Neural progenitor cell (in vitro differentiated cells): ENCODE measurements at regions not wholly inside any gene's neighbourhood (a gene's known extent, or its start where the extent isn't known, plus 50 kb on each side); places are given as distances from the start of the nearest gene placed in this dataset.

Source experiments
- DNase-seq: peaks from one replicate; pipeline ENCODE4 v3.0.0-alpha.2; 2016; ENCODE audit warnings: low spot score
- H2AFZ ChIP-seq: fragments of 200-600 bp; sonication (generic); replicated peaks from 2 replicates; pipeline ENCODE4 v1.6.1; 2016; ENCODE audit warnings: antibody characterized with exemption
- H3F3A ChIP-seq: fragments of 200-600 bp; sonication (generic); 2 replicates; pipeline ENCODE4 v1.6.1; 2016; ENCODE audit warnings: antibody characterized with exemption, low read depth
- H3K27ac ChIP-seq: fragments of 200-600 bp; sonication (generic); 2 replicates; pipeline ENCODE4 v1.5.1; 2016; ENCODE audit warnings: mild to moderate bottlenecking
- H3K27me3 ChIP-seq: fragments of 200-600 bp; sonication (generic); 2 replicates; pipeline ENCODE4 v1.6.1; 2016; ENCODE audit warnings: mild to moderate bottlenecking, moderate library complexity
- H3K36me3 ChIP-seq: fragments of 200-600 bp; sonication (generic); 2 replicates; pipeline ENCODE4 v1.5.1; 2016
- H3K4me1 ChIP-seq: fragments of 200-600 bp; sonication (generic); 2 replicates; pipeline ENCODE4 v1.6.1; 2016; ENCODE audit warnings: mixed run types
- H3K4me2 ChIP-seq: fragments of 200-600 bp; sonication (generic); 2 replicates; pipeline ENCODE4 v1.6.1; 2016
- H3K4me3 ChIP-seq: fragments of 200-600 bp; sonication (generic); 2 replicates; pipeline ENCODE4 v1.5.1; 2016
- H3K79me2 ChIP-seq: fragments of 200-600 bp; sonication (generic); 2 replicates; pipeline ENCODE4 v1.6.1; 2016; ENCODE audit warnings: low read depth
- H3K9ac ChIP-seq: fragments of 200-600 bp; sonication (generic); 2 replicates; pipeline ENCODE4 v1.6.1; 2016
- H3K9me3 ChIP-seq: fragments of 200-600 bp; sonication (generic); 2 replicates; pipeline ENCODE4 v1.5.1; 2016; ENCODE audit warnings: low read depth
- H4K20me1 ChIP-seq: fragments of 200-600 bp; sonication (generic); 2 replicates; pipeline ENCODE4 v1.6.1; 2016; ENCODE audit warnings: low read depth
- H3K27ac Mint-ChIP-seq: 3 replicates; pipeline ENCODE4 v1.8.0; 2021; ENCODE audit warnings: mixed read lengths
- H3K27me3 Mint-ChIP-seq: 2 replicates; pipeline ENCODE4 v1.8.0; 2022; ENCODE audit warnings: low read depth, mild to moderate bottlenecking, inconsistent platforms, moderate library complexity, mixed read lengths; ENCODE audit not compliant: insufficient read depth
- H3K36me3 Mint-ChIP-seq: 3 replicates; pipeline ENCODE4 v1.8.0; 2021; ENCODE audit warnings: mixed read lengths
- H3K4me1 Mint-ChIP-seq: 3 replicates; pipeline ENCODE4 v1.8.0; 2021; ENCODE audit warnings: mixed read lengths
- H3K4me3 Mint-ChIP-seq: 3 replicates; pipeline ENCODE4 v1.8.0; 2021; ENCODE audit warnings: mild to moderate bottlenecking, moderate library complexity, mixed read lengths
- H3K9me3 Mint-ChIP-seq: 3 replicates; pipeline ENCODE4 v1.8.0; 2020; ENCODE audit warnings: mixed read lengths
- EZH2 ChIP-seq: fragments of 200-600 bp; sonication (generic); IDR thresholded peaks from 2 replicates; pipeline ENCODE4 v1.6.1; 2017; ENCODE audit warnings: antibody characterized with exemption, mild to moderate bottlenecking, moderate library complexity
- EZH2phosphoT487 ChIP-seq: fragments of 200-600 bp; sonication (generic); IDR thresholded peaks from 2 replicates; pipeline ENCODE4 v1.6.1; 2017; ENCODE audit warnings: antibody characterized with exemption
- TF ChIP-seq, protein P1 (sequence below): fragments of 200-600 bp; sonication (generic); IDR thresholded peaks from 2 replicates; pipeline ENCODE4 v1.5.1; 2017; ENCODE audit warnings: antibody characterized with exemption, mild to moderate bottlenecking

DNA sequence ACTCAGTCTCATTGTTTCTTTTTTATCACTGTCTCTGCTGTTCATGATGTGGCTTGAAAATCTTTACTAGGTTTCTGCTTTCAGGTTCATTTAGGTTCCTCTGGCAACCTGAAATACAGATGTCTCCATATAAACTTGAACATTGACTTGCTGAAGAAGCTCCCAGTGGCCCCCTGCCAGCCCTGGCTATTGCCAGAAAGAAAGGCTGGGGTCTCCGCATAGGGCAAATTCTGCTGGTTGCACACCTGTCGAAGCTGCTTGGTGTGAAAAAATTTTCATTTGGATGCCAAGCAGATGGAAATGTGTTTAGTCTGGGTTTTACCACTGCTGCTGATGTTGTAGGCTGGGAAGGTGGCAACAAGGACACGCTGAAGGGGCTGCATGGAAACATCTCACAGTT lies 826.7 kb upstream of the GHITM start:
- no peaks in the 10 kb centered on the region for H4K20me1 ChIP-seq
- H3K9ac ChIP-seq, result no peak overlapping the region
- H3K27me3 ChIP-seq, result no peaks in the 10 kb centered on the region
- no peak overlapping the region for H3K4me2 ChIP-seq
- Mint-ChIP-seq H3K27ac (no peak overlapping the region), H3K4me1 (no peaks in the 10 kb centered on the region), H3K27me3 (no peaks in the 10 kb centered on the region), H3K36me3 (no peaks in the 10 kb centered on the region), H3K9me3 (peaks cover 2% of the 10 kb centered on the region), H3K4me3 (no peak overlapping the region)
- peaks cover 7% of the 10 kb centered on the region for H3K4me1 ChIP-seq
- no peaks in the 10 kb centered on the region for H3F3A ChIP-seq
- TF ChIP-seq EZH2phosphoT487, result no peak
- no peak for TF ChIP-seq EZH2
- TF ChIP-seq, protein P1, sequence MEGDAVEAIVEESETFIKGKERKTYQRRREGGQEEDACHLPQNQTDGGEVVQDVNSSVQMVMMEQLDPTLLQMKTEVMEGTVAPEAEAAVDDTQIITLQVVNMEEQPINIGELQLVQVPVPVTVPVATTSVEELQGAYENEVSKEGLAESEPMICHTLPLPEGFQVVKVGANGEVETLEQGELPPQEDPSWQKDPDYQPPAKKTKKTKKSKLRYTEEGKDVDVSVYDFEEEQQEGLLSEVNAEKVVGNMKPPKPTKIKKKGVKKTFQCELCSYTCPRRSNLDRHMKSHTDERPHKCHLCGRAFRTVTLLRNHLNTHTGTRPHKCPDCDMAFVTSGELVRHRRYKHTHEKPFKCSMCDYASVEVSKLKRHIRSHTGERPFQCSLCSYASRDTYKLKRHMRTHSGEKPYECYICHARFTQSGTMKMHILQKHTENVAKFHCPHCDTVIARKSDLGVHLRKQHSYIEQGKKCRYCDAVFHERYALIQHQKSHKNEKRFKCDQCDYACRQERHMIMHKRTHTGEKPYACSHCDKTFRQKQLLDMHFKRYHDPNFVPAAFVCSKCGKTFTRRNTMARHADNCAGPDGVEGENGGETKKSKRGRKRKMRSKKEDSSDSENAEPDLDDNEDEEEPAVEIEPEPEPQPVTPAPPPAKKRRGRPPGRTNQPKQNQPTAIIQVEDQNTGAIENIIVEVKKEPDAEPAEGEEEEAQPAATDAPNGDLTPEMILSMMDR, result no peak
- H3K36me3 ChIP-seq, result no peaks in the 10 kb centered on the region
- H3K9me3 ChIP-seq, result no peaks in the 10 kb centered on the region
- no peak overlapping the region for H3K27ac ChIP-seq
- DNase-seq, result no peak
- no peak overlapping the region for H3K4me3 ChIP-seq
- no peaks in the 10 kb centered on the region for H3K79me2 ChIP-seq
- H2AFZ ChIP-seq, result no peak overlapping the region

DNA sequence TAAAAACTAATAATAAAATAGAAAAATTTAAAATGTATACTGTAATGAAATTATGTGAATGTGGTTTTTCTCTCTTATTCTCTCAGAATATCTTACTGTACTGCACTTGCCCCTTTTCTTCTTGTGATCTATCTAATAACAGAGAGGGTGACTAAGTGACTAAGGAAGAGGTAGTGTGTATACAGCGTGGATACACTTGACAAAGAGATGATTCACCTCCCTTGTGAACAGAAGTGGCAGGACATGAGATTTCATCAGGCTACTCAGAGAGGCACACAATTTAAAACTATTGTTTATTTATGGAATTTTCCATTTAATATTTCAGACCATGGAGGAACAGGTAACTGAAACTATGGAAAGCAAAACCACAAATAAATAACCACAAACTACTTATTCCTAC lies 806.6 kb upstream of the GHITM start:
- H3K9ac ChIP-seq, result no peak overlapping the region
- no peaks in the 10 kb centered on the region for H3K9me3 ChIP-seq
- H3K36me3 ChIP-seq, result no peaks in the 10 kb centered on the region
- no peaks in the 10 kb centered on the region for H3K36me3 Mint-ChIP-seq
- H3K4me3 Mint-ChIP-seq, result no peak overlapping the region
- no peak overlapping the region for H2AFZ ChIP-seq
- H3K27ac Mint-ChIP-seq, result no peak overlapping the region
- no peak overlapping the region for H3K4me2 ChIP-seq
- no peaks in the 10 kb centered on the region for H4K20me1 ChIP-seq
- H3K27me3 Mint-ChIP-seq, result peaks cover 5% of the 10 kb centered on the region
- no peaks in the 10 kb centered on the region for H3K27me3 ChIP-seq
- peaks cover 2% of the 10 kb centered on the region for H3K9me3 Mint-ChIP-seq
- no peaks in the 10 kb centered on the region for H3F3A ChIP-seq
- H3K79me2 ChIP-seq, result no peaks in the 10 kb centered on the region
- TF ChIP-seq, protein P1, result no peak
- TF ChIP-seq EZH2, result no peak
- no peak for TF ChIP-seq EZH2phosphoT487
- H3K4me1 Mint-ChIP-seq, result no peaks in the 10 kb centered on the region
- no peak overlapping the region for H3K4me3 ChIP-seq
- H3K27ac ChIP-seq, result no peak overlapping the region
- no peak for DNase-seq
- H3K4me1 ChIP-seq, result no peaks in the 10 kb centered on the region

DNA sequence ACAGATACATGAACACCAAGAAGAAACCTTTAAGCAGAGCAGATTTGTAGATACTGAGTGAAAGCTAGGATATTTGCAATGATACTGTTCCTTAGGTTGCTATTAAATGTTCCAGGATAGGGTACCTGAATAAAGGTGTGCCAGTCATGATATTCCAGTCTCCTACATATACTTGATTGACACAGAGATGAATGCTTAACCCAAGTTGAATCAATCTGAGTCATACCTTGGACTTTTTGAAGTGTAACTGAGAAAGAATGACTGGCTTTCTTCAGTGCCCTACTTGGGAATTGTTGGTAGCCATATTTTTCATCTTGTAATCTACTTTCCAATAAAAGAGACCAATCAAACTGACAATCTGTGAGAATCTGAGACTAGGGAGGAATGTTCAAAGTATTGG lies 805.7 kb upstream of the GHITM start:
- Histone ChIP-seq H3K9me3 (no peaks in the 10 kb centered on the region), H3F3A (no peaks in the 10 kb centered on the region), H3K9ac (no peak overlapping the region), H3K4me2 (no peak overlapping the region), H3K27ac (no peak overlapping the region), H2AFZ (no peak overlapping the region), H3K36me3 (no peaks in the 10 kb centered on the region), H3K4me3 (no peak overlapping the region), H3K4me1 (no peaks in the 10 kb centered on the region), H3K27me3 (no peaks in the 10 kb centered on the region), H3K79me2 (no peaks in the 10 kb centered on the region), H4K20me1 (no peaks in the 10 kb centered on the region)
- Mint-ChIP-seq H3K4me3 (no peak overlapping the region), H3K36me3 (no peaks in the 10 kb centered on the region), H3K27me3 (peaks cover 5% of the 10 kb centered on the region), H3K27ac (no peak overlapping the region), H3K9me3 (peaks cover 2% of the 10 kb centered on the region), H3K4me1 (no peaks in the 10 kb centered on the region)
- TF ChIP-seq, protein P1, result no peak
- no peak for TF ChIP-seq EZH2
- TF ChIP-seq EZH2phosphoT487, result no peak
- DNase-seq, result no peak

DNA sequence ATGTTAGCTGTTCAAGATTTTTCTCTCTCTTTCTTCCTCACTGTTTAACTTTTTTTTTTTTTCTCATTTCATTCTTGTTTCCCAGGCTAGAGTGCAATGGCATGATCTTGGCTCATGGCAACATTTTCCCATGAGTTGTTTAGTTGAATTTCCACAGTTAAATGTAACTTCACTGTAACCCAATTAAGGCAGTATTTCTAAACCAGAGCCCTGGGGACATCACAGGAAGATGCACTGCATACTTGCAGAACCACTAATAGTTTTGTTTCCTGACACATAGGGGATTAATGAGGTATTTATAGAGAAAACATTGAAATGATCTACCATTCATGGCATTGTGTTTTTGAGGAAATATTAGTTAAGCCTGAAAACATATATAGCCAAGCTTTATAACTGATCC lies 795.6 kb upstream of the GHITM start:
- no peaks in the 10 kb centered on the region for H3K36me3 Mint-ChIP-seq

More for the DNA sequence above, 795.6 kb upstream of the GHITM start:
- Histone ChIP-seq H3K36me3 (no peaks in the 10 kb centered on the region), H3K27ac (no peak overlapping the region), H2AFZ (no peak overlapping the region), H3K79me2 (no peaks in the 10 kb centered on the region), H4K20me1 (no peaks in the 10 kb centered on the region), H3F3A (no peaks in the 10 kb centered on the region), H3K4me1 (no peaks in the 10 kb centered on the region), H3K4me3 (no peak overlapping the region), H3K27me3 (no peaks in the 10 kb centered on the region), H3K4me2 (no peak overlapping the region), H3K9me3 (no peaks in the 10 kb centered on the region), H3K9ac (no peak overlapping the region)
- Mint-ChIP-seq H3K27me3 (no peaks in the 10 kb centered on the region), H3K4me3 (no peak overlapping the region), H3K9me3 (peaks cover 5% of the 10 kb centered on the region), H3K27ac (no peak overlapping the region), H3K4me1 (no peaks in the 10 kb centered on the region)
- TF ChIP-seq EZH2phosphoT487 (no peak), EZH2 (no peak)
- TF ChIP-seq, protein P1, result no peak
- DNase-seq, result no peak
